Neural cell (in vitro differentiated cells): ENCODE measurements at regions not wholly inside any gene's neighbourhood (a gene's known extent, or its start where the extent isn't known, plus 50 kb on each side); places are given as distances from the start of the nearest gene placed in this dataset.

Experiments used
- H2AFZ ChIP-seq: fragments of 200-600, 300-800 bp; sonication (generic), shearing (Covaris generic); 2 replicates; pipeline ENCODE4 v1.6.0; 2014; ENCODE audit warnings: low read depth, mild to moderate bottlenecking, antibody characterized with exemption, low read length, moderate library complexity
- H3F3A ChIP-seq: fragments of 200-600 bp; shearing (Covaris generic); 2 replicates; pipeline ENCODE4 v1.6.1; 2016; ENCODE audit warnings: mild to moderate bottlenecking, moderate library complexity, mixed read lengths, antibody characterized with exemption, low read length; ENCODE audit not compliant: insufficient read depth, poor library complexity, severe bottlenecking
- H3K27ac ChIP-seq: fragments of 200-600, 300-800 bp; sonication (generic), shearing (Covaris generic); 2 replicates; pipeline ENCODE4 v1.5.1; 2014; ENCODE audit warnings: mild to moderate bottlenecking, low read length, moderate library complexity
- H3K27me3 ChIP-seq: fragments of 300-800, 200-600 bp; sonication (generic), shearing (Covaris generic); 2 replicates; pipeline ENCODE4 v1.6.0; 2014; ENCODE audit warnings: mild to moderate bottlenecking, low read depth, low read length, moderate library complexity; ENCODE audit not compliant: insufficient read depth
- H3K36me3 ChIP-seq: fragments of 300-800, 200-600 bp; sonication (generic), shearing (Covaris generic); 2 replicates; pipeline ENCODE4 v1.5.1; 2014; ENCODE audit warnings: mild to moderate bottlenecking, antibody characterized with exemption, low read length, moderate library complexity; ENCODE audit not compliant: insufficient read depth
- H3K4me2 ChIP-seq: fragments of 300-800, 200-600 bp; sonication (generic), shearing (Covaris generic); 2 replicates; pipeline ENCODE4 v1.6.0; 2014; ENCODE audit warnings: mild to moderate bottlenecking, low read length
- H3K4me3 ChIP-seq: fragments of 300-800, 200-600 bp; sonication (generic), shearing (Covaris generic); 2 replicates; pipeline ENCODE4 v1.5.1; 2014; ENCODE audit warnings: mild to moderate bottlenecking, low read length, moderate library complexity
- H3K79me2 ChIP-seq: fragments of 200-600 bp; shearing (Covaris generic); replicated peaks from 2 replicates; pipeline ENCODE4 v1.6.0; 2014; ENCODE audit warnings: mild to moderate bottlenecking, low read length, moderate library complexity; ENCODE audit not compliant: insufficient read depth
- H3K9ac ChIP-seq: fragments of 300-800, 200-600 bp; sonication (generic), shearing (Covaris generic); 2 replicates; pipeline ENCODE4 v1.6.1; 2016; ENCODE audit warnings: mild to moderate bottlenecking, low read length, mixed read lengths
- H3K9me2 ChIP-seq: fragments of 200-600 bp; shearing (Covaris generic); 2 replicates; pipeline ENCODE4 v1.6.1; 2016; ENCODE audit warnings: mild to moderate bottlenecking, low read length, mixed read lengths; ENCODE audit not compliant: insufficient read depth
- H3K9me3 ChIP-seq: fragments of 200-600, 300-800 bp; sonication (generic), shearing (Covaris generic); 2 replicates; pipeline ENCODE4 v1.6.1; 2016; ENCODE audit warnings: mild to moderate bottlenecking, mixed run types, low read length, moderate library complexity, mixed read lengths
- H4K20me1 ChIP-seq: fragments of 200-600 bp; shearing (Covaris generic); 2 replicates; pipeline ENCODE4 v1.6.1; 2016; ENCODE audit warnings: mild to moderate bottlenecking, mixed run types; ENCODE audit not compliant: insufficient read depth
- EP300 ChIP-seq: fragments of 450-650 bp; conservative IDR thresholded peaks from 2 replicates; pipeline ENCODE4 v1.6.1; 2014; ENCODE audit warnings: antibody characterized with exemption, mild to moderate bottlenecking, moderate library complexity; ENCODE audit not compliant: poor library complexity, severe bottlenecking
- EZH2 ChIP-seq: fragments of 200-600, 300-800 bp; shearing (Covaris generic), sonication (generic); IDR thresholded peaks from 2 replicates; pipeline ENCODE4 v1.6.1; 2014; ENCODE audit warnings: antibody characterized with exemption, low read length, borderline replicate concordance, mild to moderate bottlenecking; ENCODE audit not compliant: insufficient read depth, poor library complexity, severe bottlenecking
- MXI1 ChIP-seq: fragments of 450-650 bp; conservative IDR thresholded peaks from 2 replicates; pipeline ENCODE4 v1.6.1; 2014; ENCODE audit warnings: antibody characterized with exemption, mild to moderate bottlenecking; ENCODE audit not compliant: poor library complexity, severe bottlenecking
- POLR2AphosphoS5 ChIP-seq: IDR thresholded peaks from 2 replicates; pipeline ENCODE4 v1.6.1; 2012
- RAD21 ChIP-seq: fragments of 450-650 bp; conservative IDR thresholded peaks from 2 replicates; pipeline ENCODE4 v1.6.1; 2014; ENCODE audit warnings: antibody characterized with exemption, mild to moderate bottlenecking, moderate library complexity
- SMC3 ChIP-seq: fragments of 450-650 bp; conservative IDR thresholded peaks from 2 replicates; pipeline ENCODE4 v1.6.1; 2014; ENCODE audit warnings: antibody characterized with exemption, mild to moderate bottlenecking, moderate library complexity; ENCODE audit not compliant: poor library complexity
- TAF1 ChIP-seq: IDR thresholded peaks from 2 replicates; pipeline ENCODE4 v1.6.1; 2012; ENCODE audit warnings: low read depth
- TF ChIP-seq, protein P1 (sequence below): fragments of 450-650 bp; IDR thresholded peaks from 2 replicates; pipeline ENCODE4 v1.5.1; 2014; ENCODE audit warnings: antibody characterized with exemption, mild to moderate bottlenecking, moderate library complexity; ENCODE audit not compliant: poor library complexity, severe bottlenecking
- TF ChIP-seq, protein P2 (sequence below): IDR thresholded peaks from 2 replicates; pipeline ENCODE4 v1.6.1; 2012; ENCODE audit warnings: borderline replicate concordance

DNA sequence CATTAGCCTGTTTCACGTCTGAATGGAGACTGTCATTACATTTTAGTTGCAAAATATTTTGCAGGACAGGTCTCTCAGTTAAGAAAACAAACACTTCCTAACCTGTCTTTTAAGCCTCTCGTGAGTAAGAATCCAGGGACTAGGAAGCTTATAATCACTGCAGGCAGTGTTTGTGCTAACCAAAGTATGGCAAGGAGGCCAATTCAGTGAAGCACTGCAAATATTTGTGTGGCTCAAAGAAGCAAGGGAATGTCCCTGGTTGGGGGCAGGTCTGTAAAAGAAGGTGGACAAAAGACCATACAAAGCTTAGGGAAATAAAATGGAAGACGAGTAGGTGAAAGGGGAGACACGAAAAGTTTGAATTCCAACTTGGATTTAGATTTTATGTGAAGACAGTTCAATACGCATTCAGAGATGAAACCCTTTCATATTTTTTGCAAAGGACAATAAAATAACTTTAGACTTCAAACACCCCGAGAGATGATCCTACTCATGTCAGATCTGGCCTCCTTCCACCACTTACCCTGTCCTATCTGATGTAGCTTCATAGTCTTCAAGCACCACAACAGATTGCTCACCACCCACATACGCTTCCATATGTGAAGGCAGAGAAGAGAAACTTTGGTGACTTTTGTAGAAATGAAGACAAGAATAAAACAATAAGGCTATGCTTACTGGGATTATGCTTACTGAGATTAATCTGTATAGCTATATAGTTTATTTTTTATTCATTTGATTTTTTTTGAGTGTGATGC lies 240.9 kb downstream of the TUSC7 start:
- H3K27ac ChIP-seq, result no peak overlapping the region
- H3K4me2 ChIP-seq, result no peak overlapping the region
- H3K36me3 ChIP-seq, result no peaks in the 10 kb centered on the region
- H3K79me2 ChIP-seq, result no peaks in the 10 kb centered on the region
- H3K9ac ChIP-seq, result no peak overlapping the region
- no peak overlapping the region for H2AFZ ChIP-seq
- no peaks in the 10 kb centered on the region for H3K9me3 ChIP-seq
- H3F3A ChIP-seq, result no peaks in the 10 kb centered on the region
- no peaks in the 10 kb centered on the region for H4K20me1 ChIP-seq
- H3K4me3 ChIP-seq, result no peak overlapping the region
- TF ChIP-seq POLR2AphosphoS5, result no peak
- TF ChIP-seq, protein P1, sequence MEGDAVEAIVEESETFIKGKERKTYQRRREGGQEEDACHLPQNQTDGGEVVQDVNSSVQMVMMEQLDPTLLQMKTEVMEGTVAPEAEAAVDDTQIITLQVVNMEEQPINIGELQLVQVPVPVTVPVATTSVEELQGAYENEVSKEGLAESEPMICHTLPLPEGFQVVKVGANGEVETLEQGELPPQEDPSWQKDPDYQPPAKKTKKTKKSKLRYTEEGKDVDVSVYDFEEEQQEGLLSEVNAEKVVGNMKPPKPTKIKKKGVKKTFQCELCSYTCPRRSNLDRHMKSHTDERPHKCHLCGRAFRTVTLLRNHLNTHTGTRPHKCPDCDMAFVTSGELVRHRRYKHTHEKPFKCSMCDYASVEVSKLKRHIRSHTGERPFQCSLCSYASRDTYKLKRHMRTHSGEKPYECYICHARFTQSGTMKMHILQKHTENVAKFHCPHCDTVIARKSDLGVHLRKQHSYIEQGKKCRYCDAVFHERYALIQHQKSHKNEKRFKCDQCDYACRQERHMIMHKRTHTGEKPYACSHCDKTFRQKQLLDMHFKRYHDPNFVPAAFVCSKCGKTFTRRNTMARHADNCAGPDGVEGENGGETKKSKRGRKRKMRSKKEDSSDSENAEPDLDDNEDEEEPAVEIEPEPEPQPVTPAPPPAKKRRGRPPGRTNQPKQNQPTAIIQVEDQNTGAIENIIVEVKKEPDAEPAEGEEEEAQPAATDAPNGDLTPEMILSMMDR, result no peak
- no peak for TF ChIP-seq TAF1
- TF ChIP-seq EZH2, result no peak
- TF ChIP-seq, protein P2, sequence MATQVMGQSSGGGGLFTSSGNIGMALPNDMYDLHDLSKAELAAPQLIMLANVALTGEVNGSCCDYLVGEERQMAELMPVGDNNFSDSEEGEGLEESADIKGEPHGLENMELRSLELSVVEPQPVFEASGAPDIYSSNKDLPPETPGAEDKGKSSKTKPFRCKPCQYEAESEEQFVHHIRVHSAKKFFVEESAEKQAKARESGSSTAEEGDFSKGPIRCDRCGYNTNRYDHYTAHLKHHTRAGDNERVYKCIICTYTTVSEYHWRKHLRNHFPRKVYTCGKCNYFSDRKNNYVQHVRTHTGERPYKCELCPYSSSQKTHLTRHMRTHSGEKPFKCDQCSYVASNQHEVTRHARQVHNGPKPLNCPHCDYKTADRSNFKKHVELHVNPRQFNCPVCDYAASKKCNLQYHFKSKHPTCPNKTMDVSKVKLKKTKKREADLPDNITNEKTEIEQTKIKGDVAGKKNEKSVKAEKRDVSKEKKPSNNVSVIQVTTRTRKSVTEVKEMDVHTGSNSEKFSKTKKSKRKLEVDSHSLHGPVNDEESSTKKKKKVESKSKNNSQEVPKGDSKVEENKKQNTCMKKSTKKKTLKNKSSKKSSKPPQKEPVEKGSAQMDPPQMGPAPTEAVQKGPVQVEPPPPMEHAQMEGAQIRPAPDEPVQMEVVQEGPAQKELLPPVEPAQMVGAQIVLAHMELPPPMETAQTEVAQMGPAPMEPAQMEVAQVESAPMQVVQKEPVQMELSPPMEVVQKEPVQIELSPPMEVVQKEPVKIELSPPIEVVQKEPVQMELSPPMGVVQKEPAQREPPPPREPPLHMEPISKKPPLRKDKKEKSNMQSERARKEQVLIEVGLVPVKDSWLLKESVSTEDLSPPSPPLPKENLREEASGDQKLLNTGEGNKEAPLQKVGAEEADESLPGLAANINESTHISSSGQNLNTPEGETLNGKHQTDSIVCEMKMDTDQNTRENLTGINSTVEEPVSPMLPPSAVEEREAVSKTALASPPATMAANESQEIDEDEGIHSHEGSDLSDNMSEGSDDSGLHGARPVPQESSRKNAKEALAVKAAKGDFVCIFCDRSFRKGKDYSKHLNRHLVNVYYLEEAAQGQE, result no peak
- no peak for TF ChIP-seq RAD21
- TF ChIP-seq EP300, result no peak
- no peak for TF ChIP-seq SMC3
- no peak for TF ChIP-seq MXI1
- no peaks in the 10 kb centered on the region for H3K27me3 ChIP-seq
- H3K9me2 ChIP-seq, result no peaks in the 10 kb centered on the region

- Histone ChIP-seq H3K4me3 (no peak overlapping the region), H3K9me3 (no peaks in the 10 kb centered on the region), H3K27ac (no peak overlapping the region), H3K4me2 (no peak overlapping the region), H3K79me2 (no peaks in the 10 kb centered on the region), H3K9me2 (no peaks in the 10 kb centered on the region), H3K27me3 (no peaks in the 10 kb centered on the region), H3F3A (no peaks in the 10 kb centered on the region), H3K9ac (no peak overlapping the region), H2AFZ (no peak overlapping the region), H3K36me3 (no peaks in the 10 kb centered on the region), H4K20me1 (no peaks in the 10 kb centered on the region)
- no peak for TF ChIP-seq EZH2
- no peak for TF ChIP-seq EP300
- TF ChIP-seq RAD21, result no peak
- TF ChIP-seq MXI1, result no peak
- TF ChIP-seq POLR2AphosphoS5, result no peak
These were observed 242.0 kb downstream of the TUSC7 start for GRCh38 chr3:116951610-116952009.
